Putamen (tissue), 1 donor: ENCODE measurements at regions not wholly inside any gene's neighbourhood (a gene's known extent, or its start where the extent isn't known, plus 50 kb on each side); places are given as distances from the start of the nearest gene placed in this dataset.
"Not testable (repeated sequence)": the region's sequence is repeated elsewhere in the genome, so short reads cannot be mapped to it uniquely, and the experiment has no call there.

Source experiments
- DNase-seq: peaks from one replicate; pipeline ENCODE4 v3.0.0-alpha.2; 2016; ENCODE audit warnings: low spot score

DNA sequence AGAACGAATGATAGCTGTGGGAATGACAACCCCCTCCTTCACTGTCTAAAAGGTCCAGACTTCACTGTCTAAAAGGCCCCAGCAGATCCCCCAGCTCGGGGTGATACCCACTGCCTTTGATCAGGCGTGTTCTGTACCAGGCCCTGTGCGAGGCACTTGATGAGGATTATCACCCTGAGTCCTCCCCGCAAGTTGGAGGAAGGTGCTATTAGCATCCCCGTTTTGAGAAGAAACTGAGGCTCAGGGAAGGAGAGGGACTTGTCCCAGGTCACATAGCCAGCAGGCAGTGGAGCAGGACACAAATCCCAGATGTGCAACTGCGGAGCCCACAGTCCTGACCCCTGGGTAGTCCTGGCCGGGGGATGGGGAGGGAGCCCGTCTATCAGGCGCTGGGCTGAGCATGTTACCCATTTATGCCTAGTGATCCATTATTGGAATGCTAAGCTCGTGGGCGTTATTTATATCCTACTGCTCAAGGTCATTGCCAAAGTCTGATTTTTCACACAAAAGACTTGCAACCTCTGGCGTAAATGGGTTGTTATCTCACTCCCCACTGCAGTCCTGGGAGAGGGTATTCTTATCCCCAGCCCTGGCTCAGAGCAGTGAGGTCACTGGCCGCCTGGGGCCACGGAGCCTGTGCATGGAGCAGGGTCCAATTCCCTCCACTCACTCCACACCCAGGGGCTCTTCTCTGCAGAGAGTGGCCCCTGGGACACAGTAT is 722.2 kb downstream of the MATN1 start:
- DNase-seq, result no peak

DNA sequence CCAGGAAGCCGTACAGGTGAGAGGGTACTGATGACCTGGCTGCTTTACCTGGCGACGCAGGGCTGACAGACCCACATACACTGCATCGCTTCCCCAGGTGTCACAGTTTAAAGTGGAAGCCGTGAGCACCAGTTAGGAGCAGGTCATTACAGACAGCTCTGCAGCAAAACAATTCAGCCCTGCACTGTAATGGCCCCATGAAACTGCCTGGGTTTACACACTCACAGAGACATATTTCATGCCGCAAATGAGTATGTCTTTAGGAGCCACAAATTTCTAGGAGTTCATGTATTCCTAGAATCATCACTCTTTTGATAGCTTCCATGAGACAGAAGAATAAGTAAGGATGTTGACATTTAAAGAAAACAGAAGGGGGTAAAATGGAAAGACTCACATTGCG is 723.1 kb downstream of the MATN1 start:
- no peak for DNase-seq

DNA sequence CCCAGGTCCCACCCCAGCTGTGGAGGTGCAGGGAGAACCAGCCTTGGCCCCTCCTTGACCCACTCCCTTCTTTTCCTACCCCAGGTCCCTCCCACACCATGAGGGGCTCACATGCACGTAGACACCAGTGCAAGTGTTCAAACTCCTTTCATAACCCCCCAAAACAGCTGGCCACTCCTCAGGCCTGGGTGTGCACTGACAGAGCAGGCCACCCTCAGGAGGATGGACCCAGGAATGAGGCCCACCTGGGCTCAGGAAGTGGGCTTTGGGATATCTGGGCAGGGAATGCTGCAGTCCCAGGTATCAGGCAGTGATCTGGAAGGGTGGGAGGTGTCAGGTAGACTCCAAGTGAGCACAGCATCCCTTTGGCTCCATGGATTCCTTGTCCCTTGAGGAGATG is 723.8 kb downstream of the MATN1 start:
- DNase-seq, result no peak

DNA sequence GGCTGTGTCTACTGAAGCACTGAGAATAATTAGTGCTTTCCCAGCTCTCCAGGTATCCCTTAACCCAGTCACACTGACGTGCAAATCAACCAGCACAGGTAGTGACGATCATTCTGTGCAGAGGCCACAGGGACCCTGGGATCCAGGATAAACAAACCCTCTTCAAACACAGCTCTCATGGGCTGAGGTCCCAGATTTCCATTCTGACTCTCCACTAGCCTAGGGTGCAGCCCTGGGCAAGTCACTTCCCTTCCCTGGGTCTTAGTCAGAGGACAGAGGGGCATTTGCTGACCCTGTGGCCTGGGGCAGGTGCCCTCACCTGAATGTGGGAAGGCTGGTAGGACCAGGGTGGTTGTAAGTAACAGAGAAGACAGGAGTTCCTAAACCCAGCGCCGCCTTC is 724.7 kb downstream of the MATN1 start:
- no peak for DNase-seq

DNA sequence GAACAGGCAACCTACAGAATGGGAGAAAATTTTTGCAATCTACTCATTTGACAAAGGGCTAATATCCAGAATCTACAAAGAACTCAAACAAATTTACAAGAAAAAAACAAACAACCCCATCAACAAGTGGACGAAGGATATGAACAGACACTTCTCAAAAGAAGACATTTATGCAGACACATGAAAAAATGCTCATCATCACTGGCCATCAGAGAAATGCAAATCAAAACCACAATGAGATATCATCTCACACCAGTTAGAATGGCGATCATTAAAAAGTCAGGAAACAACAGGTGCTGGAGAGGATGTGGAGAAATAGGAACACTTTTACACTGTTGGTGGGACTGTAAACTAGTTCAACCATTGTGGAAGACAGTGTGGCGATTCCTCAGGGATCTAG is 725.6 kb downstream of the MATN1 start:
- not testable (repeated sequence) for DNase-seq

DNA sequence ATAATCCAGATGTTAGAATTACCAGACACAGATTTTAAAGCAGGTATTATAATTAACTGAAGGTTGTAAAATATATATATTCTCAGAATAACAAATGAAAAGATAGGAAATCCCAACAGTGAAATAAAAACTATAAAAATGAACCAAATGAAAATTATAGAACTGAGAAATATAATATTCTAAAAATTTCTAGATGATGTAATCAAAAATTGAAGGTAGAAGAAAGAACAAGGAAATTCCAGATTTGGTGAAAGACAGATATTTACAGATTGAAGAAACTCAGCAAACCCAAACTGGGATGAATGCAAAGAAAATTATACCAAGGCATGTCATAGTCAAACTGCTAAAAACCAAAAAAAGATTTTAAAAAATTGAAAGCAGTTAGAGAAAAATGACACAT is 729.4 kb downstream of the MATN1 start:
- DNase-seq, result no peak

DNA sequence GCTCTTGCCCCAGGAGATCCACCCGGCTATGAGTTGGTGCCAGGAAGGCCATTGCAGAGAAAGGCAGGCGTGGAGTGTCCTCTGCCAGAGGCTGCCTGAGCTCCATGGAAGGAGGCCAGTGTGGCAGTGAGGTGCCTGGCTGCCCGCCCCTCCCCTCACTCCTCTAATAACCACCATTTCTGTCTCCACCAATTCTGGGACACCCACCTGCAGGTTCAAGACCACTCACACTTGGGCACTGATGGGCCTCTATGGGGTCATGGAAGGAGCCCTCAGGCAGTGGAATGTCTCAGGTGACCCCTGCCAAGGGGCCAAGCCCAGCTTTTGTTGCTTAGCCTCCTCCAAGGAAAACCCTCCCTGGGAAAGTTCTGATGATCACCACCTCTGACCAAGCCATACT is 731.6 kb downstream of the MATN1 start:
- DNase-seq, result no peak

DNA sequence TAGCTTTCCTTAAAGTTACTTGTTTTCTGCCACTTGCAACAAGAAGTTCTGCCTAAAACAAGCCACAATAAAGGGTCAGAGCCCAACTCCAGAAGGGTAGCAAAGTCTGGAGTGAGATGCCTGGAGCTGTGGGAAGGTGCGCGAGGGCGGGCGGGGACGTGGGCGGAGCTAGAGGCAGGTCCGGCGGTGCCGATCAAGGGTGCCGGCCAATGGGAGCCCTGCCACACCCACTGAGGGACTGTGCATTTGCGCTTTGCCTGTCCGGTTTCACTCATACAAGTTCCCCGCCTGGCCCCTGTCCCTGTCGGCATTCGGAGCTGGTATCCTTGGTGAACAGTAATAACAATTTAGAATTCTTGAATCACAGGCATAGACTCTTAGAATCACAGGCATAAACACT is 732.4 kb downstream of the MATN1 start:
- DNase-seq, result no peak

DNA sequence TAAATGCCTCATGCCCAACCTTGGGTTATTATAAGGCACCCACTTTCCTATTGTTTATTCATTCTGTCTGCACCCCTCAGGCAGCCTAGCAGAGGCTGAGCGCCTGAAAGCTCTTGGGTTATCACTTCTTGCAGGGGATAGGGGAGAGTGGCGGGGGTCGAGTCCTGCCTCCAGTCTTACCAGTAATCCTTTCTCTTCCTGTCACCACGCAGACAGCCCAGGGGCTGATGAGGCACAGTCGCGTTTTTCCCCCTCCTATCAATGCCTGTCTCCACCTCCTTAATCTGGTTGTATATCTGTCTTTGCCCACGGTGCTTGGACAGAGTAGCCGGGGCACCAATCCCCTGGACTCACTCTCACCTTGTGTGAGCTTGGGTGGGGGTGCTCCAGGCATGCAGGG is 733.1 kb downstream of the MATN1 start:
- no peak for DNase-seq

DNA sequence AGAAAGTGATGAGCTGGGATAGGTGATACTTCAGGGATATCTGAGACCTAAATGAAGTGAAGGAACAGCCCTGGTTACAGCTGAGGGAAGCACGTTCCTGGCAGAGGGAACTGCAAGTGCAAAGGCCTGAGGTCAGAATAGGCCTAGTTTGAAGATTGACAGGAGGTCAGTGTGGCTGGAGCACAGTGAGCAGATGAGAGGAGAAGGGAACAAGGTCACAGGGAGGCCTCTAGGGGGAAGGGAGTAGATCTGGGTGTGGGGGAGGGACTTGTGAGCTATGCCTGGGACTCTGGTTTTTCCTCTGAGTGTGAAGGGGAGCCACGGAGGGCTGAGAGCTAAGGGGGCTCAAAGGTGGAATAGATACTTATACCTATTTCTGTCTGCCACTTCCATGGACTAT is 736.4 kb downstream of the MATN1 start:
- DNase-seq, result no peak

DNA sequence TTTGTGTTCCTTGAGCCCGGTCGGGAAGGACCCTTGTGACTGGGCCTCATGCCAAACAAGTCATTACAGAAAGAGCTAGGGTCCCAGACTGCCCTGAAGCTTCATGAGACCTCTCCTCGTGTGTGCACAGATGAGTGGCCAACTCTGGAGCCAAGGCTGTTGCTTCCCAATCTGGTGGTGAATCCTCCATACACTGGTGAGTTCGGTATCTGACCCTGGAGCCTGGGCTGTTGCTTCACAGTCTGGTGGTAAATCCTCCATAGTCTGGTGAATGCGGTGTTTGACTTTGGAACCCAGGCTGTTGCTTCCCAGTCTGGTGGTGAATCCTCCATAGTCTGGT is 737.8 kb downstream of the MATN1 start:
- no peak for DNase-seq

DNA sequence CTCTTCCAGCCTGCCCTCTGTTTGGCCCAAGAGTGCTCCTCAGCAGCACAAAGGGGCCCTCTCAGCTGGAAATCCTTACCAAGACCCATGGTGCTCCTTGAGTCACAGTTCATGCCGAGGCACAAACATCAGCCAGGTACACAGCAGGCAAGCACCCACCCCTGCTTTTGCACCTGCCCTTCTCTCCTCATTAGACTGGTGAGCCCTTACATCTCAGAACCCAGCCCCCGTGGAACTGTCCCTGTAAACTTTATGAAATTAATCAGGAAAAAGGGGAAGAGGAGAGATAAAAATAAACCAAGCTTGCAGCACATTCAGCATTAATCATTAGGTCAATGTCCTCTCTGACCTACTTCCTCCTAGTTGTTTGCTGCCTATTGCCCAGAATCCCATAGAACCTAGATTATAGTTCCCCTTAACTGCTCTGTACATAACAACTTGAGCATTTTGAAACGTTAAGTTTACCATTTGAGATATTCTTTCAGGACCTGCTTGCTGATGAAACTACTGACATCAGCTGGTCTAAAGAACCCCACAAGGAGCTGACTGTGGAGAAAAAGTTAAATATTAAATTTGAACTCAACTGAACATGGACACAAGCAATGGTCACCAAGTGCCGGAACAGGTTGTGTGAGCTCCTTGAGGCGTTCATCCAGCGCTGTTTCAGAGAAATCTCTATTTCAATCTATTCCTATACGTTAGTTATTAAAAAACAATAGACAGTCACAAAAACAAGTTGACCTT is 738.4 kb downstream of the MATN1 start:
- no peak for DNase-seq

DNA sequence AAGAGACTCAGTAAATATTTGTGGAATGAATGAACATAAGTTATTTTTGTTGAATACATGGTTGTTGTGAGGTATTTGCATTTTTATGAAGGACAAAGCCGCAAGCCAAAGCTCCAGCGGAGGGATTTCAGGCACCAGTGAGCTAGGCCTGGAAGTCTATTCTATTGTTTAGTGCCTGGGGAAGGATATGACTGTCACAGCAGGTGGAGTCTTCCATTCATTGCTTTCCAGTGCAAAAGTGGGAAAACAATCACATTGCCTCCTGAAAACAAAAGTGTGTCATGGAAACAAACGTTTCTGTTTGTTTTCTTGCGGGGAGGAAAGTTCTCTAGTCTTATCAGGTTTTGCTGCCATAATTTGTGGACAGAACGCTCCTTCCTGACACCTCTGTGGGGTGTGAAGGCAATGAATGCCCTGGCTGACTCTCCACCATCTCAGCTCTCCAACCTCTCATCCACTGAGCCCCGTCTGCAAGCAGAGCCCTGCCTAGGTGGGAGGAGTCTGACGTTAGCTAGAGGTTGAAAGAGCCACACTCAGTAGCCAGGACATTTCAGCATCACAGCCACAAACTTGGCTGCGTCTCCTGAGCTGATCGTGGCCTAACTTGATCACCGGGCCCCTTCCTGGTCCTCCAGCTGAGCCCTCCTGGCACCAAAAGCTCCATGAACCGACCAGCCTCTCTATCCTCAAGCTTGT is 739.1 kb downstream of the MATN1 start:
- DNase-seq, result no peak

DNA sequence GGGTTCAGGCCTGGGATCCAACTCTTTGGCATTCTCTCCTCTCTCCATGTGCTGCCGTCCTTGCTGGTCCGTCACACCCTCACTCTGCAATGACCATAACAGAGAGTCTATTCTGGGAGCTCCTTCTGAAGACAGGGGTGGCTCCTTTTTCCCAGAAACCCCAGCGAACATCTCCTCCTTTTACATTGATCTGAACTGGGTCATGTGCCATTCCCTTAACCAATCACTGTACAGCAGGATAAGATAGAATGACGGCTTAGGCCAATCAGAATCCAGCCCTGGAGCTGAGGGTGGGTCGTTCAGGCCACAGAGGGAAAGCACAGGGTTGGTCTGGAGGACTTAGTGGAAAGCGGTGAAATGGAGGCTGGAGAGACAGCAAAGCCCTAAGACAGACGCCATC is 740.1 kb downstream of the MATN1 start:
- DNase-seq, result no peak

DNA sequence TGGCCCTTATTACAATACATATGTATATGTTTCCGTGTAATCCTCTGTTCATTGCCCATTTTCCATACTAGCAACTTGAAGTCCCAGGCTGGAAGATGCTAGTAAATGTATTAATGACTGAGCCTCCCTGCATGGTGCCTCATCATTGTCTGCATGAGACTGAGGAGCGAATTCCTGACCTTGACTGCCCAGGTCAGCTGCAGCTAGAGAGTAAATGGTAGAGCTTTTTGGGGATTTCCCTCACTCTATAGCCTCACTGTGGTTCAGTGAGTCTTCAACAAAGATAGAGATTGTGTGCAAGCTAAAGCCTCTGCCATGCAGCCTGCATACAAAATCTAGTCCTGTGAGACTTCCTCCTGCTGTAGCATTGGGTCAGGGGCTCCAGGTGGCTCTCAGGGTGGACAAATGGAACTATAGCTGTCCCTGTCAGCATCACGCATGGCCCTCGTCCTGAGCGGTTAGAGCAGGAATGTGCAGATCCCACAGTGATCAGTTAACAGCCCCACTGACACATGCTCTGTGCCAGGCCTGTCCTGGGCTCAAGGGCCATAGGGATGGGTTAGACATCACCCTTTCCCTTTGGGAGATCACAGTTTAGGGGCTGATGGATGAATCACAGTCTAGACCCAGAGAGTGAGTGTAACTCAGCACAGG is 741.7 kb downstream of the MATN1 start:
- DNase-seq, result no peak

DNA sequence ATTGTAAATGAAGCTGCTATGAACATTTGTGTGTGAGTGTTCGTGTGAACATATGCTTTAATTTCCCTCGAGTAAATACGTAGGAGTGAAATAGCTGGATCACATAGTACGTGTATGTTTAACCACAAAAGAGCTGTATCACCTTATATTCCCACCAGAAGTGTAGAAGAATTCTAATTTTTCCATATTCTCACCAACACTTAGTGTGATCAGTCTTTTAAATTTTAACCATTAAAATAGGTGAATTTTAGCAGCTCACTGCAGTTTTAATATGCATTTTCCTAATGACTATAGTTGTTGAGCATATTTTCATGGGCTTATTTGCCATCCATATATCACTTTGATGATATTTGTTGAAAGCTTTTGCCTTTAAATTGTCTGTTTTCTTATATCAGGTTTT is 741.2 kb downstream of the PTPRU start:
- no peak for DNase-seq

DNA sequence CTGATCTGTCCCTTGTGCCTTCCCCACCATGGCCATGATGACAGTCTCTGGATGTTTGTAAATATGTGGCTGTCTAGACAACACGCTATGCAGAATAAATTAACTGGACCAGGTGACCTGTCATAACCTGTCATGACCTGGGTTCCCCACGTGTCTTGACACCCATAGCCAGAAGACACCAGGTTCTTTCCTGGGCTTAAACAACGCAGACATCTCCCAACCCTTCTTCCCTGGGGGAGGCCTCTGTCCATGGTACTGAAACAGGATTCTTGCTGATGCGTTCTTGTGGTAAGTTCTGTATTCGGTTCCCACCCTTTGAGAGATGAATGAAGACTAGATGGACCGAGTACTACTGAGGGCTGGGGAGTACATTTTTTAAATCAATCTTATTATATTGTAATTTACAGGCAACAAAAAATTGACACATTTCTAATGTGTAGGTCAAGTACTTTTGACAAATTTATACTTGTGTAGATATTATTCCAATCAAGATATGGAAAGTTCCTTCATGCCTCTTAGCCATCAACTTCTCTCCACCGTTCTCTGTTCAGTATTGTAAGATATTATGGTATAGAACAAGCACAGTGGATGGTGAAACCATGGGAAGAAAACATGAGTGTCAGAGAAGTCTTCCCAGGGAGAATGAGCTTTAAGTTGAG is 738.8 kb downstream of the PTPRU start:
- no peak for DNase-seq

DNA sequence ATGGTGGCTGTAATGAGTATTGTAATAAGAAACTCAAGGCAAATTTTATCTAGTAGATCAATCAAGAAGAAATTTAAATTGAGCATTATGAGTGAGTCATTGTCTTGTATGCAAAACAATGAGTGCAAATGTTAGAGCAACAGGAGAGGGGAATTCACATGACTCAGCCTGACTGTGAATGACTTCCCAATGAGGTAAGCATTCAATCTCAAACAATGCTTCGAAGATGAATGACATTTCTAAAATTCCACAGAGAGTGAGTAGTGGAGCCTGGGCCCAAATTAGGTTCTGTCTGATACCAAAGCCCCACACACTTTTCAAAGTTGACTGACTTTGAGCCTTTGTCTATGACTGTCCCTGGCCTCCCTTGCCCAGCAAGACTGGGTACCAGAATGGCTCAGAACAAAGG is 738.0 kb downstream of the PTPRU start:
- DNase-seq, result peak; percentile 22

DNA sequence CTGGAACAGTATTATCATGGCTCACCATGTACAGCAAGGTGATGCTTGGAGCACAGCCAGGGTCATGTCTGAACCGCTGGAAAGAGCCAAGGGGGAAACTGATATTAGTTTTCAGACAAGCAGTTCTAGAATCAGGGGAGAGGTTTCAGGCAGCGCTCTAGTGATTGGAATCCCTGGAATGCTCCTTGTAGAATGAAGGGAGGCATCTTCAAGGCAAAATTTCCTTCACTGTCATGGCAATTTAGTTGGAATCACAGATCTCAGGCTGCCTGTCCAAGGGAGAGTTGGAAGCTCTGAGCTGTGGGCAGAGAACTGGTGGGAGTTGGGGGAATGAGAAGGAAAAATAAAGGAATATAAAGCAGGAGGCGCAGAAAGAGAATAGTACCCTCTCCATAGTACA is 737.1 kb downstream of the PTPRU start:
- DNase-seq, result no peak

DNA sequence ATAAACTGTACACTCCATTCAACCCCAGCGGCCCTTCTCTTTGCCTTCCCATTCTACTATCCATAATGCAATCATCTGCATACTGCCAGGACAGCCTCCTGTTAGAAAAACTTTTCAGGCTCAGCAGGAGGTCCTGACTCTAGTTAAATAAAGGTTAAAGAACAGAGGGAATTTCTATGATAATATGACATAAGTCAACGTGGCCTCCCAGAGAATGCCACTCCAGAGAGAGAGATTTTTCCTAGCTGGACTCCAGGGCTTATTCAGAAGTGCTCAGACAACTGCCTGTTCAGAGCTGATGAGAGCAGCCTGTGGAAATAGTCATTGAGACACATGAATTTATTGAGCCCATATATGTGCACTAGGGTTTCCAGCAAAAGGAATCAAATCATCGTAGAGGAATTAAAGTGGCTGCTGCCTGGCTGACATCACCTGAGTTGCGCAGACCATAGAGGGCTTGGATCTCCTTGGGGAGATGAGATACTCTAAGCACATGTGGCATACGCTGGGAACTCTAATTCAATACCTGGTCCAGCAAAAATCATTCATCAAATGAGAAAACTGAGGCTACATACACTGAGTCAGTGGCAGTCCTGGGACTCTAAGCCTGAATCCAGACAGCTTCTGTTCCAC is 736.2 kb downstream of the PTPRU start:
- no peak for DNase-seq

DNA sequence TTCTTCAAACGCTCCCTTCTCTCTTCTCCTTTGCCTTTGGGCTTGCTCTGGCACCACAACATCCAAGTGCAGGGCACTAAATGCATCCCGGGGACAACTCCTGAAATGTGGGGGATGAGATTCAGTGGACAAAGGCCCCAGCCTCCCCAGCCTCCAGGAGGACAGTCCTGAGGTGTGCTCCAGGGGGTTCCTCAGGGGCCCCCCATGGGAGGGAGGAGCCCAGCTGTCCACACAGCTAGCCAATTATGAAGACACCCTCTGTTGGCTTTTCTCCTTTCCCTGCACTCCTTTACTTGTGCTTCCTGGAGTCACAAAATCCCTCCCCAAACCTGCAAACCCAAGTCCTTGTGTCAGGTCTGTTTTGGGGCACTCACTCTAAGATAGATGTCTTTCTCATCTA is 735.4 kb downstream of the PTPRU start:
- no peak for DNase-seq
